ENCODE measurements at regions not wholly inside any gene's neighbourhood (a gene's known extent, or its start where the extent isn't known, plus 50 kb on each side); places are given as distances from the start of the nearest gene placed in this dataset.

GRCh38 chr1:217332431-217333065, 298.3 kb downstream of the GPATCH2 start:
- Histone ChIP-seq H3K27me3 (no peaks in the 10 kb centered on the region), H3K36me3 (no peaks in the 10 kb centered on the region), H3K4me1 (no peaks in the 10 kb centered on the region), H3K9ac (ENCODE audit: low read depth in 2 of 2, low read length in 2 of 2) (no peak overlapping the region), H3K27ac (no peak overlapping the region), H3K9me3 (no peaks in the 10 kb centered on the region), H3K4me3 (no peak overlapping the region)
- no peak for DNase-seq
- intact Hi-C loops (cut with DNase I), result no loop called here
- TF ChIP-seq, protein P1, sequence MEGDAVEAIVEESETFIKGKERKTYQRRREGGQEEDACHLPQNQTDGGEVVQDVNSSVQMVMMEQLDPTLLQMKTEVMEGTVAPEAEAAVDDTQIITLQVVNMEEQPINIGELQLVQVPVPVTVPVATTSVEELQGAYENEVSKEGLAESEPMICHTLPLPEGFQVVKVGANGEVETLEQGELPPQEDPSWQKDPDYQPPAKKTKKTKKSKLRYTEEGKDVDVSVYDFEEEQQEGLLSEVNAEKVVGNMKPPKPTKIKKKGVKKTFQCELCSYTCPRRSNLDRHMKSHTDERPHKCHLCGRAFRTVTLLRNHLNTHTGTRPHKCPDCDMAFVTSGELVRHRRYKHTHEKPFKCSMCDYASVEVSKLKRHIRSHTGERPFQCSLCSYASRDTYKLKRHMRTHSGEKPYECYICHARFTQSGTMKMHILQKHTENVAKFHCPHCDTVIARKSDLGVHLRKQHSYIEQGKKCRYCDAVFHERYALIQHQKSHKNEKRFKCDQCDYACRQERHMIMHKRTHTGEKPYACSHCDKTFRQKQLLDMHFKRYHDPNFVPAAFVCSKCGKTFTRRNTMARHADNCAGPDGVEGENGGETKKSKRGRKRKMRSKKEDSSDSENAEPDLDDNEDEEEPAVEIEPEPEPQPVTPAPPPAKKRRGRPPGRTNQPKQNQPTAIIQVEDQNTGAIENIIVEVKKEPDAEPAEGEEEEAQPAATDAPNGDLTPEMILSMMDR (IDR thresholded peaks at IDR 0.05), result no peak

GRCh38 chr1:217331698-217332097, 299.2 kb downstream of the GPATCH2 start:
- TF ChIP-seq, protein P1 (IDR thresholded peaks at IDR 0.05), result no peak
- intact Hi-C loops (cut with DNase I), result no loop called here
- DNase-seq, result no peak
- H3K27ac ChIP-seq, result no peak overlapping the region
- H3K4me1 ChIP-seq, result no peaks in the 10 kb centered on the region
- H3K27me3 ChIP-seq, result no peaks in the 10 kb centered on the region
- H3K9ac ChIP-seq (ENCODE audit: low read depth in 2 of 2, low read length in 2 of 2), result no peak overlapping the region
- H3K36me3 ChIP-seq, result no peaks in the 10 kb centered on the region
- H3K9me3 ChIP-seq, result no peaks in the 10 kb centered on the region
- H3K4me3 ChIP-seq, result no peak overlapping the region

- Histone ChIP-seq H3K36me3 (no peaks in the 10 kb centered on the region), H3K9me3 (no peaks in the 10 kb centered on the region), H3K4me3 (no peak overlapping the region), H3K9ac (ENCODE audit: low read depth in 2 of 2, low read length in 2 of 2) (no peak overlapping the region), H3K4me1 (no peaks in the 10 kb centered on the region), H3K27me3 (no peaks in the 10 kb centered on the region), H3K27ac (no peak overlapping the region)
- TF ChIP-seq, protein P1 (IDR thresholded peaks at IDR 0.05), result no peak
- intact Hi-C loops (cut with DNase I), result no loop called here
- no peak for DNase-seq
Observed at GRCh38 chr1:217327901-217328300, 303.0 kb downstream of the GPATCH2 start.

DNA sequence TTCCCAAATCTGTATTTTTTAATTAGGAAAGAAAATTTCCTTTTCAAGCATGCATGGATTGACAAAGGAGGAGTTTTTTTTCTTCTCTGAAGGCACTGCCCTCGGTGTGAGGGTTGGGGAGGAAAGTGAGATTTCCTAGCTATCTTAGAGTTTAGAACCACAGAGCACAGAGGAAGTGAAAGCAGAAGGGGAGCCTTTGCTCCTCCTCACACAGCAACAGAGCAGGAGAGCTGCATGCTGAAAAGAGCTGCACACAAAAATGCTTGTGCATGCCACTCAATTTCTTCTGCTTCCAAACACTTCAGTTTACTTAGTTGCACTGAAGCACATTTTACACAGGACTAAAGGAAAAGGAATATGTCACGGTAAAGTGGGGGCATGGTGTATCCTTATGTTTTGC, 308.1 kb downstream of the GPATCH2 start:
- Histone ChIP-seq H3K27ac (no peak overlapping the region), H3K9ac (ENCODE audit: low read depth in 2 of 2, low read length in 2 of 2) (no peak overlapping the region), H3K9me3 (no peaks in the 10 kb centered on the region), H3K4me1 (no peaks in the 10 kb centered on the region), H3K27me3 (no peaks in the 10 kb centered on the region), H3K4me3 (no peak overlapping the region), H3K36me3 (no peaks in the 10 kb centered on the region)
- intact Hi-C loops (cut with DNase I), result no loop called here
- TF ChIP-seq, protein P1 (IDR thresholded peaks at IDR 0.05), result no peak
- no peak for DNase-seq

- Histone ChIP-seq H3K27ac (no peak overlapping the region), H3K9me3 (no peaks in the 10 kb centered on the region), H3K4me3 (no peak overlapping the region), H3K36me3 (no peaks in the 10 kb centered on the region), H3K9ac (ENCODE audit: low read depth in 2 of 2, low read length in 2 of 2) (no peak overlapping the region), H3K4me1 (no peaks in the 10 kb centered on the region), H3K27me3 (no peaks in the 10 kb centered on the region)
- intact Hi-C loops (cut with DNase I), result no loop called here
- no peak for DNase-seq
- TF ChIP-seq, protein P1 (IDR thresholded peaks at IDR 0.05), result no peak
Observed at GRCh38 chr1:217315346-217315745, 315.5 kb downstream of the GPATCH2 start.
